Endothelial cell (in vitro differentiated cells): ENCODE measurements at regions not wholly inside any gene's neighbourhood (a gene's known extent, or its start where the extent isn't known, plus 50 kb on each side); places are given as distances from the start of the nearest gene placed in this dataset.
"Not testable (repeated sequence)": the region's sequence is repeated elsewhere in the genome, so short reads cannot be mapped to it uniquely, and the experiment has no call there.

Experiments
- DNase-seq: peaks from one replicate; pipeline ENCODE4 v3.0.0; 2021; ENCODE audit warnings: low spot score
- H3K27ac Mint-ChIP-seq: one replicate; pipeline ENCODE4 v1.8.0; 2021; ENCODE audit warnings: mixed read lengths, inconsistent platforms; ENCODE audit not compliant: unreplicated experiment
- H3K27me3 Mint-ChIP-seq: one replicate; pipeline ENCODE4 v1.8.0; 2021; ENCODE audit warnings: mild to moderate bottlenecking, moderate library complexity, mixed read lengths, inconsistent platforms; ENCODE audit not compliant: unreplicated experiment
- H3K36me3 Mint-ChIP-seq: one replicate; pipeline ENCODE4 v1.8.0; 2021; ENCODE audit warnings: mild to moderate bottlenecking, low read depth, mixed read lengths, inconsistent platforms; ENCODE audit not compliant: unreplicated experiment
- H3K4me1 Mint-ChIP-seq: one replicate; pipeline ENCODE4 v1.8.0; 2021; ENCODE audit warnings: mild to moderate bottlenecking, mixed read lengths, inconsistent platforms; ENCODE audit not compliant: unreplicated experiment
- H3K4me3 Mint-ChIP-seq: one replicate; pipeline ENCODE4 v1.8.0; 2021; ENCODE audit warnings: mild to moderate bottlenecking, mixed read lengths, inconsistent platforms; ENCODE audit not compliant: unreplicated experiment
- H3K9me3 Mint-ChIP-seq: one replicate; pipeline ENCODE4 v1.8.0; 2021; ENCODE audit warnings: mixed read lengths, inconsistent platforms; ENCODE audit not compliant: unreplicated experiment
- TF ChIP-seq, protein P1 (sequence below): fragments of 200-600 bp; sonication (generic); IDR thresholded peaks from one replicate; pipeline ENCODE4 v1.5.0; 2021; ENCODE audit warnings: antibody characterized with exemption; ENCODE audit not compliant: unreplicated experiment

DNA sequence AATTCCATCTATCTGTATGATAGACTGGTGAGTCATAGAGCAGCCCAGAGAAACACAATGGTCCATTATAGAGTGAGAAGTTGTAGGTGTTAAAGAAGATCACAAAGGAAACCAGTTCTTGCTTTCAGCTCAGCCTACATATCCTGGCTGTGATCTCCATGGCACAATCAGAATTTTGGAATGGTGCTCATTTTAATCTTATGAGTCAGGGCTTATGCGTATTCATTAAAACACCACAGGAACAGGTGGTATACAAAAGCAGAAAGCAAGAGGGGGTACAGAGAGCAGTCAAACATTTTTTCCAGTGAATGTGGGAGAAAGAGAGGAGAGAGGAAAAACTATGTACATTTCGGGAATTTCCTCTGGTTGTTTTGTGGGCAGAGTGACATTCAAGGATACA lies 126.9 kb downstream of the MFAP3L start:
- TF ChIP-seq, protein P1, sequence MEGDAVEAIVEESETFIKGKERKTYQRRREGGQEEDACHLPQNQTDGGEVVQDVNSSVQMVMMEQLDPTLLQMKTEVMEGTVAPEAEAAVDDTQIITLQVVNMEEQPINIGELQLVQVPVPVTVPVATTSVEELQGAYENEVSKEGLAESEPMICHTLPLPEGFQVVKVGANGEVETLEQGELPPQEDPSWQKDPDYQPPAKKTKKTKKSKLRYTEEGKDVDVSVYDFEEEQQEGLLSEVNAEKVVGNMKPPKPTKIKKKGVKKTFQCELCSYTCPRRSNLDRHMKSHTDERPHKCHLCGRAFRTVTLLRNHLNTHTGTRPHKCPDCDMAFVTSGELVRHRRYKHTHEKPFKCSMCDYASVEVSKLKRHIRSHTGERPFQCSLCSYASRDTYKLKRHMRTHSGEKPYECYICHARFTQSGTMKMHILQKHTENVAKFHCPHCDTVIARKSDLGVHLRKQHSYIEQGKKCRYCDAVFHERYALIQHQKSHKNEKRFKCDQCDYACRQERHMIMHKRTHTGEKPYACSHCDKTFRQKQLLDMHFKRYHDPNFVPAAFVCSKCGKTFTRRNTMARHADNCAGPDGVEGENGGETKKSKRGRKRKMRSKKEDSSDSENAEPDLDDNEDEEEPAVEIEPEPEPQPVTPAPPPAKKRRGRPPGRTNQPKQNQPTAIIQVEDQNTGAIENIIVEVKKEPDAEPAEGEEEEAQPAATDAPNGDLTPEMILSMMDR: no peak
- Mint-ChIP-seq H3K27me3 (no peaks in the 10 kb centered on the region), H3K27ac (no peak overlapping the region), H3K36me3 (no peaks in the 10 kb centered on the region), H3K9me3 (no peaks in the 10 kb centered on the region), H3K4me1 (no peaks in the 10 kb centered on the region), H3K4me3 (no peak overlapping the region)
- DNase-seq: no peak

DNA sequence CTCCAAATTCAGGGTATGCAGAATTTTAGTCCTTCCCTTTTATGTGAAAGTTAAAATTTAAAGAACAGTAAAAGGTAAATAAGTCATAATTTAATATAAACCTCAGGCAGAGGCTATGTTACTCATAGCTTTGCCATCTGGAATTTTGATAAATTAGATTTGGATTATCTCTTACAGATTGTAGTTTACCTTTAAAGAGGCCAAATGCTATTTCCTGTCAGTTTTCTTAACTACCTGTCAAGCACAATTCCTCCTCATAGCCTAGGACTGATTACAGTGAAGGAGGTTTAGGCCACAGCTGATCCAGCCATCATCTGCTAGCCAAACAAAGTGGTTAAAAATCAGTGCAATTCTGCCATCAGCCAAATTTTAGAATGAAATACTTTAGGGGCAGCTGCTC lies 128.1 kb downstream of the MFAP3L start:
- no peaks in the 10 kb centered on the region for H3K9me3 Mint-ChIP-seq
- TF ChIP-seq, protein P1: no peak
- H3K4me1 Mint-ChIP-seq: no peaks in the 10 kb centered on the region
- no peak overlapping the region for H3K27ac Mint-ChIP-seq
- no peaks in the 10 kb centered on the region for H3K36me3 Mint-ChIP-seq
- no peaks in the 10 kb centered on the region for H3K27me3 Mint-ChIP-seq
- DNase-seq: no peak
- no peak overlapping the region for H3K4me3 Mint-ChIP-seq

DNA sequence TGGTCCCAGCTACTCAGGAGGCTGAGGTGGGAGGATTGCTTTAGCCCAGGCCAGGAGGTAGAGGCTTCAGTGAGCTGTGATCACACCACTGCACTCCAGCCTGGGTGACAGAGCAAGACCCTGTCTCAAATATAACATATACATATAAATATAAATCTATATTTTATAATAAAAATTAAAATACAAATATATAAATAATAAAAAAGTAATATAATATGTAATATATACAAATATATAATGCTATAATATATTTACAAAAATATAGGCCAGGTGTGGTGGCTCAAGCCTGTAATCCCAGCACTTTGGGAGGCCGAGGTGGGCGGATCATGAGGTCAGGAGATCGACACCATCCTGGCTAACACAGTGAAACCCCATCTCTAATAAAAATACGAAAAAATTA lies 131.4 kb downstream of the MFAP3L start:
- H3K4me1 Mint-ChIP-seq, DNase-seq, H3K4me3 Mint-ChIP-seq, H3K9me3 Mint-ChIP-seq, H3K27me3 Mint-ChIP-seq, H3K36me3 Mint-ChIP-seq, H3K27ac Mint-ChIP-seq: not testable (repeated sequence)

DNA sequence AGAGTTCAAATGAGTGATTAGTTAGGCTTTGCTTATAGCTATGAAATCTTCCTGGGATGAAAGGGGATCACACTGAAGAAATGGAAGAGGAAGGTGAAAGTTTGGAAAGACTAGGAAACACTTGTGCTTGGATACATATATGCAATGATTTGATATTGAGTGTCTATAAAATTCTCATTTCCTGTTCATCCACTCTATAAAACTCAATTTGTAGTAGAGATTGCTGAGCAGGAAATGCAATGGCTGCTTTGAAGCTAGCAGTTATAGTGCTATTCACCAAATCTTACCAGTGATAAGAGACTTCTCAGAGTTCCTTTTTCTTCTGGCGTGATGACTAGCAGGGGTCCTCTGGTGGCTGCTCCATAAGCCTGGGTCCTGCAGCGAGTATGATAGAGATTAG lies 128.1 kb upstream of the HPF1 start:
- Mint-ChIP-seq H3K4me3 (no peak overlapping the region), H3K9me3 (no peaks in the 10 kb centered on the region), H3K27me3 (peaks cover 2% of the 10 kb centered on the region), H3K36me3 (no peaks in the 10 kb centered on the region), H3K27ac (no peak overlapping the region), H3K4me1 (no peaks in the 10 kb centered on the region)
- no peak for DNase-seq
- TF ChIP-seq, protein P1: no peak

DNA sequence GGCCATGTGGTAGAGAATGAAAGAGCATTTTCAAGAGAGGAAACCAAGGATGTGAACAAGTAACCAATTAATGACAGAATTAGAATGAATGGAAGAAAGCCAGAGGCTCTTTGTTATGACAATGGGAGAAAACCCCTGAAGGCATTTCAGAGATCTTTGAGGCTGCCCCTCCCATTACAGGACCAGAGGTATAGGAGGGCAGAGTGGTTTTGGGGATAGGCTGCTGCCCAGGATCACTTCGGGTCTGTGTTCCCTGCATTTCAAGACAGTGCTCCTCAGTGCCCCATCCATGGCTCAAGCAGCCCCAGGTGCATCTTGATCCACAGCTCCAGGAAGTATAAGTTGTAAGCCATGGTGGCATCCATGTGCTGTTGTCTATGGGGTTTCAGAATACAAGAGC lies 124.0 kb upstream of the HPF1 start:
- H3K4me1 Mint-ChIP-seq: no peaks in the 10 kb centered on the region
- H3K9me3 Mint-ChIP-seq: no peaks in the 10 kb centered on the region
- TF ChIP-seq, protein P1: no peak
- H3K4me3 Mint-ChIP-seq: no peak overlapping the region
- H3K36me3 Mint-ChIP-seq: no peaks in the 10 kb centered on the region
- DNase-seq: no peak
- no peak overlapping the region for H3K27ac Mint-ChIP-seq
- H3K27me3 Mint-ChIP-seq: peaks cover 2% of the 10 kb centered on the region

DNA sequence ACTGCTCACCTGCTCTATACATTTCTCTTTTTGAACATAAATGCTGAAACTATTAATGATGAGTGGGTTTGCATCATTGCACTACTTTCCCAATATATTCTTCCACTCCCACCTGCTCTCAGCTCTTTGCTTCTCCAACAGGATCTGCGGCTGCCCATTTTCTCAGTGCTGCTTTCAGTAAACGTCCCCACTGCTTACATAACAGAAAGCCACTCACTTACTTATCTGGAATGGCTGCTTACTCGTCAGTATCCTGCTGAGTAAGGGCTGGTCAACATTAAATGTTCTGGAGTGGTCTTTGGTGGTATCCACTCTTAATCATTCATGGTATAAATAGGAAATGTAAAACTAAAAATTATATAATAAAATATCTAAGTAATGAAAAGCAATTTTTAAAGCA lies 112.8 kb upstream of the HPF1 start:
- no peaks in the 10 kb centered on the region for H3K9me3 Mint-ChIP-seq
- H3K36me3 Mint-ChIP-seq: no peaks in the 10 kb centered on the region
- no peaks in the 10 kb centered on the region for H3K4me1 Mint-ChIP-seq
- no peak overlapping the region for H3K4me3 Mint-ChIP-seq
- TF ChIP-seq, protein P1: no peak
- no peaks in the 10 kb centered on the region for H3K27me3 Mint-ChIP-seq
- H3K27ac Mint-ChIP-seq: no peak overlapping the region
- DNase-seq: no peak
